Keratinocyte (primary cell): ENCODE measurements at regions not wholly inside any gene's neighbourhood (a gene's known extent, or its start where the extent isn't known, plus 50 kb on each side); places are given as distances from the start of the nearest gene placed in this dataset.
"Not testable (repeated sequence)": the region's sequence is repeated elsewhere in the genome, so short reads cannot be mapped to it uniquely, and the experiment has no call there.

ENCODE experiments used
- DNase-seq: peaks from one replicate; pipeline ENCODE4 v3.0.0-alpha.2; 2011; ENCODE audit warnings: low read depth, missing footprints, low spot score
- FAIRE-seq: peaks from 2 replicates; lab custom pipeline; 2011; peaks lifted over from hg19 to GRCh38; lab: Jason Lieb, UNC
- H2AFZ ChIP-seq: 2 replicates; pipeline ENCODE4 v1.6.0; 2012; ENCODE audit warnings: low read length, control low read depth, inconsistent platforms; ENCODE audit not compliant: control insufficient read depth
- H3K27ac ChIP-seq: 2 replicates; pipeline ENCODE4 v1.5.1; 2011; ENCODE audit warnings: low read length; ENCODE audit not compliant: control insufficient read depth, insufficient read depth
- H3K27me3 ChIP-seq: 3 replicates; pipeline ENCODE4 v1.6.0; 2011; ENCODE audit warnings: low read length; ENCODE audit not compliant: control insufficient read depth, insufficient read depth; ENCODE audit errors: extremely low read depth
- H3K36me3 ChIP-seq, 2 experiments: 2 replicates in 1 of 2; 3 replicates in 1 of 2; pipeline ENCODE4 v1.5.1; 2011; ENCODE audit warnings: low read length in 2 of 2, mild to moderate bottlenecking in 1 of 2; ENCODE audit not compliant: control insufficient read depth in 2 of 2, insufficient read depth in 2 of 2; ENCODE audit errors: extremely low read depth in 1 of 2
- H3K4me1 ChIP-seq: 3 replicates; pipeline ENCODE4 v1.5.1; 2011; ENCODE audit warnings: low read length; ENCODE audit not compliant: control insufficient read depth, insufficient read depth; ENCODE audit errors: extremely low read depth
- H3K4me2 ChIP-seq: 3 replicates; pipeline ENCODE4 v1.6.0; 2011; ENCODE audit warnings: low read depth, low read length; ENCODE audit not compliant: control insufficient read depth, insufficient read depth; ENCODE audit errors: extremely low read depth
- H3K4me3 ChIP-seq, 3 experiments: fragments of 200-600 bp in 1 of 3; sonication (generic) in 1 of 3; 2 replicates in 2 of 3; 3 replicates in 1 of 3; pipeline ENCODE4 v1.5.1; 2011 to 2016; ENCODE audit warnings: low read length in 3 of 3, mild to moderate bottlenecking in 3 of 3, control low read depth in 2 of 3, inconsistent platforms in 1 of 3, low read depth in 1 of 3, mixed read lengths in 1 of 3, mixed run types in 1 of 3, moderate library complexity in 1 of 3; ENCODE audit not compliant: control insufficient read depth in 2 of 3, insufficient read depth in 2 of 3; ENCODE audit errors: extremely low read depth in 1 of 3
- H3K79me2 ChIP-seq: 2 replicates; pipeline ENCODE4 v1.6.0; 2012; ENCODE audit warnings: low read length; ENCODE audit not compliant: control insufficient read depth, insufficient read depth
- H3K9ac ChIP-seq: 3 replicates; pipeline ENCODE4 v1.6.0; 2011; ENCODE audit warnings: low read length; ENCODE audit not compliant: control insufficient read depth, insufficient read depth; ENCODE audit errors: extremely low read depth
- H3K9me1 ChIP-seq: 3 replicates; pipeline ENCODE4 v1.6.0; 2011; ENCODE audit warnings: low read length; ENCODE audit not compliant: control insufficient read depth, insufficient read depth; ENCODE audit errors: extremely low read depth
- H3K9me3 ChIP-seq: 2 replicates; pipeline ENCODE4 v1.5.1; 2012; ENCODE audit warnings: low read depth, low read length; ENCODE audit not compliant: control insufficient read depth
- H4K20me1 ChIP-seq: 3 replicates; pipeline ENCODE4 v1.6.0; 2011; ENCODE audit warnings: low read length; ENCODE audit not compliant: control insufficient read depth, insufficient read depth; ENCODE audit errors: extremely low read depth
- CTCF ChIP-seq, 3 experiments: IDR thresholded peaks in 1 of 3; conservative IDR thresholded peaks in 1 of 3; optimal IDR thresholded peaks in 1 of 3; 2 replicates in 2 of 3; 3 replicates in 1 of 3; pipeline versions ENCODE3 to v1.5.1; 2011; ENCODE audit warnings: low read length in 3 of 3, mild to moderate bottlenecking in 3 of 3, moderate library complexity in 2 of 3, control low read depth in 1 of 3, inconsistent platforms in 1 of 3; ENCODE audit not compliant: insufficient read depth in 2 of 3; ENCODE audit errors: extremely low read depth in 1 of 3
- EZH2 ChIP-seq: IDR thresholded peaks from one replicate; pipeline ENCODE4 v1.6.1; 2012; ENCODE audit warnings: inconsistent platforms, mild to moderate bottlenecking, low read length, moderate library complexity
- dilution Hi-C: fragments of 300-500 bp; cut with MboI; formaldehyde crosslinking; loops from one replicate; pipeline ENCODE4 v1.7.0; 2020; ENCODE audit warnings: low sequenced_read_pairs; ENCODE audit not compliant: extremely low pct_ligation_motif_present

DNA sequence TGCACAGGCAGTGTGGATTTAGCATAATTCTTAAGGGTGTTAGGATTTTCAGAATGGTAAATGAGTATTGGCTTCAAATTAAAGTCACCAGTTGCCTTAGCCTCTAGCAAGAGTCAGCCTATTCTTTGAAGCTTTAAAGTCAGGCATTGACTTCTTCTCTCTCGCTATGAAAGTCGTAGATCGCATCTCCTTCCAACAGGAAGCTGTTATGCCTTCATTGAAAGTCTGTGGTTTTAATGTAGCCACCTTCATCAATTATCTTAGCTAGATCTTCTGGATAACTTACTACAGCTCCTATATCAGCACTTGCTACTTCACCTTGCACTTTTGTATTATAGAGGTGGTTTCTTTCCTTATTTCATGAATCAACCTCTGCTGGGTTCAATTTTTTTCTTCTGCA lies 320.2 kb downstream of the PTPRC start:
- dilution Hi-C loops = no loop called here
- Histone ChIP-seq H3K79me2 (no peaks in the 10 kb centered on the region), H3K36me3 (no peaks in the 10 kb centered on the region), H3K4me2 (no peak overlapping the region), H2AFZ (no peak overlapping the region), H3K4me3 (no peak overlapping the region), H3K9me1 (no peaks in the 10 kb centered on the region), H3K9ac (no peak overlapping the region), H3K9me3 (no peaks in the 10 kb centered on the region), H4K20me1 (no peaks in the 10 kb centered on the region), H3K4me1 (no peaks in the 10 kb centered on the region), H3K27me3 (no peaks in the 10 kb centered on the region), H3K27ac (no peak overlapping the region)
- FAIRE-seq (no peak), DNase-seq (no peak)
- no peak for TF ChIP-seq CTCF (optimal IDR thresholded peaks at IDR 0.05 in 1 of 3, IDR thresholded peaks at IDR 0.05 in 1 of 3, conservative IDR thresholded peaks at IDR 0.05 in 1 of 3; ENCODE audit: extremely low read depth in 1 of 3, insufficient read depth in 2 of 3, low read length in 3 of 3)
- no peak for TF ChIP-seq EZH2

GRCh38 chr1:198959676-198960075 lies 320.8 kb downstream of the PTPRC start:
- dilution Hi-C loops = no loop called here
- no peaks in the 10 kb centered on the region for H3K9me1 ChIP-seq

GRCh38 chr1:198963796-198964195 lies 325.0 kb downstream of the PTPRC start:
- dilution Hi-C loops, FAIRE-seq, H2AFZ ChIP-seq: not testable (repeated sequence)

More at GRCh38 chr1:198959676-198960075, 320.8 kb downstream of the PTPRC start:
- H3K4me1 ChIP-seq = no peaks in the 10 kb centered on the region
- no peak for FAIRE-seq
- TF ChIP-seq CTCF (optimal IDR thresholded peaks at IDR 0.05 in 1 of 3, IDR thresholded peaks at IDR 0.05 in 1 of 3, conservative IDR thresholded peaks at IDR 0.05 in 1 of 3; ENCODE audit: extremely low read depth in 1 of 3, insufficient read depth in 2 of 3, low read length in 3 of 3) (no peak), EZH2 (no peak)
- H3K9me3 ChIP-seq = no peaks in the 10 kb centered on the region
- no peak for DNase-seq
- H3K9ac ChIP-seq = no peak overlapping the region
- no peak overlapping the region for H3K4me2 ChIP-seq
- no peaks in the 10 kb centered on the region for H3K27me3 ChIP-seq
- no peak overlapping the region for H3K4me3 ChIP-seq
- no peaks in the 10 kb centered on the region for H4K20me1 ChIP-seq
- no peak overlapping the region for H3K27ac ChIP-seq
- no peak overlapping the region for H2AFZ ChIP-seq
- no peaks in the 10 kb centered on the region for H3K79me2 ChIP-seq
- no peaks in the 10 kb centered on the region for H3K36me3 ChIP-seq

More at GRCh38 chr1:198963796-198964195, 325.0 kb downstream of the PTPRC start:
- H3K9me1 ChIP-seq, H3K4me3 ChIP-seq, H3K36me3 ChIP-seq, H3K27ac ChIP-seq, H3K9ac ChIP-seq, DNase-seq, H3K4me2 ChIP-seq, H4K20me1 ChIP-seq, H3K4me1 ChIP-seq, H3K27me3 ChIP-seq, H3K79me2 ChIP-seq, H3K9me3 ChIP-seq: not testable (repeated sequence)
